Caco-2 (cell line): ENCODE measurements at regions not wholly inside any gene's neighbourhood (a gene's known extent, or its start where the extent isn't known, plus 50 kb on each side); places are given as distances from the start of the nearest gene placed in this dataset.

Source experiments
- BruUV-seq: library from RNA; stranded (reverse); fragments of 400-500 nt; replicated peaks from 2 replicates; lab custom pipeline; 2021; lab: Mats Ljungman, UMichigan
- CTCF ChIA-PET: fragments of 300-600 bp; sonication (Branson Sonifier 250); formaldehyde crosslinking; loops from one replicate; lab custom pipeline; 2022; ENCODE audit warnings: antibody characterized with exemption; lab: Charles Lee
- POLR2A ChIA-PET: fragments of 300-600 bp; sonication (Branson Sonifier 250); formaldehyde crosslinking; loops from one replicate; lab custom pipeline; 2022; ENCODE audit warnings: antibody characterized with exemption; lab: Charles Lee
- DNase-seq, 2 experiments: peaks; one replicate each; pipeline versions ENCODE4 v3.0.0 to v3.0.0-alpha.2; 2020 to 2022
- H3K27me3 ChIP-seq: replicated peaks from 2 replicates; pipeline ENCODE4 v1.6.0; 2011; ENCODE audit warnings: low read length; ENCODE audit not compliant: control insufficient read depth, insufficient read depth
- H3K36me3 ChIP-seq: 2 replicates; pipeline ENCODE4 v1.5.1; 2011; ENCODE audit warnings: low read length; ENCODE audit not compliant: control insufficient read depth, insufficient read depth
- H3K4me1 ChIP-seq: fragments of 250-450 bp; sonication (Bioruptor Pico); 2 replicates; pipeline ENCODE4 v1.5.1; 2020; ENCODE audit warnings: mild to moderate bottlenecking
- H3K4me3 ChIP-seq: 2 replicates; pipeline ENCODE4 v1.5.1; 2011; ENCODE audit warnings: low read depth, mild to moderate bottlenecking, control low read depth, low read length
- H3K9me3 ChIP-seq: fragments of 250-450 bp; sonication (Bioruptor Pico); 2 replicates; pipeline ENCODE4 v1.5.1; 2020; ENCODE audit warnings: mild to moderate bottlenecking, moderate library complexity
- H3K27ac Mint-ChIP-seq: one replicate; pipeline ENCODE4 v1.8.0; 2022; ENCODE audit warnings: mixed read lengths; ENCODE audit not compliant: unreplicated experiment
- H3K27me3 Mint-ChIP-seq: one replicate; pipeline ENCODE4 v1.8.0; 2022; ENCODE audit warnings: mixed read lengths; ENCODE audit not compliant: insufficient read depth, unreplicated experiment
- H3K36me3 Mint-ChIP-seq: one replicate; pipeline ENCODE4 v1.8.0; 2022; ENCODE audit warnings: mild to moderate bottlenecking, mixed read lengths; ENCODE audit not compliant: insufficient read depth, unreplicated experiment
- H3K4me1 Mint-ChIP-seq: one replicate; pipeline ENCODE4 v1.8.0; 2022; ENCODE audit warnings: low read depth, mixed read lengths; ENCODE audit not compliant: unreplicated experiment
- H3K4me3 Mint-ChIP-seq: one replicate; pipeline ENCODE4 v1.8.0; 2022; ENCODE audit warnings: mild to moderate bottlenecking, moderate library complexity, mixed read lengths; ENCODE audit not compliant: unreplicated experiment
- H3K9me3 Mint-ChIP-seq: one replicate; pipeline ENCODE4 v1.8.0; 2022; ENCODE audit warnings: mixed read lengths; ENCODE audit not compliant: unreplicated experiment
- intact Hi-C: fragments of 100-400 bp; cut with micrococcal nuclease; formaldehyde crosslinking; loops from one replicate; pipeline ENCODE4 v1.10.0; 2022; ENCODE audit not compliant: unreplicated experiment
- TF ChIP-seq, protein P1 (sequence below), 2 experiments: fragments of 200-600 bp in 1 of 2; IDR thresholded peaks; 1 replicate in 1 of 2; 2 replicates in 1 of 2; pipeline versions ENCODE4 v1.5.1 to v1.8.0; 2011 to 2022; ENCODE audit warnings: antibody characterized with exemption in 1 of 2, control low read depth in 1 of 2, inconsistent platforms in 1 of 2, low read depth in 1 of 2, low read length in 1 of 2, mild to moderate bottlenecking in 1 of 2, moderate library complexity in 1 of 2; ENCODE audit not compliant: insufficient read depth in 1 of 2, severe bottlenecking in 1 of 2, unreplicated experiment in 1 of 2

DNA sequence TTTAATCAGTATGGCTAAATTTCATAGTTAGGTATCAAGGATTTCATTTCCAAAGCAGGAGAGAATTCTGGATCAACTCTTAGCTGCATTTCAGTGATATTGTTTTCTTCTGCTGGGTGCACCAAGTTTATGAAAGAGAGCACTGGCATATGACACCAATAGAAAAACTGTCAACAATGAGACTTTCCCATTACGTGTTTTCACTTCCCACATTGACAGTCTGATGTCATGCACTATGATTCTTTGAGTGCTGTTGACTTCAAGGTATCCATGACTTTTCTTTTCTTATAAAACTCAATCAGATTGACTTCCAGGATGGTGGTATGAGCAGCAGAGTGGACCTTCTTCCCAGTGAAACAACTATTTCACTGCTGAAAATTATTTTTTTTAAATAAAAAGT, 476.1 kb downstream of the EDEM1 start:
- H3K9me3 Mint-ChIP-seq: peaks cover 10% of the 10 kb centered on the region
- POLR2A ChIA-PET: no interaction called here
- H3K27ac Mint-ChIP-seq: no peak overlapping the region
- CTCF ChIA-PET: no interaction called here
- Histone ChIP-seq H3K36me3 (no peaks in the 10 kb centered on the region), H3K9me3 (no peaks in the 10 kb centered on the region), H3K27me3 (no peaks in the 10 kb centered on the region), H3K4me1 (no peaks in the 10 kb centered on the region), H3K4me3 (no peak overlapping the region)
- no peaks in the 10 kb centered on the region for H3K4me1 Mint-ChIP-seq
- TF ChIP-seq, protein P1, sequence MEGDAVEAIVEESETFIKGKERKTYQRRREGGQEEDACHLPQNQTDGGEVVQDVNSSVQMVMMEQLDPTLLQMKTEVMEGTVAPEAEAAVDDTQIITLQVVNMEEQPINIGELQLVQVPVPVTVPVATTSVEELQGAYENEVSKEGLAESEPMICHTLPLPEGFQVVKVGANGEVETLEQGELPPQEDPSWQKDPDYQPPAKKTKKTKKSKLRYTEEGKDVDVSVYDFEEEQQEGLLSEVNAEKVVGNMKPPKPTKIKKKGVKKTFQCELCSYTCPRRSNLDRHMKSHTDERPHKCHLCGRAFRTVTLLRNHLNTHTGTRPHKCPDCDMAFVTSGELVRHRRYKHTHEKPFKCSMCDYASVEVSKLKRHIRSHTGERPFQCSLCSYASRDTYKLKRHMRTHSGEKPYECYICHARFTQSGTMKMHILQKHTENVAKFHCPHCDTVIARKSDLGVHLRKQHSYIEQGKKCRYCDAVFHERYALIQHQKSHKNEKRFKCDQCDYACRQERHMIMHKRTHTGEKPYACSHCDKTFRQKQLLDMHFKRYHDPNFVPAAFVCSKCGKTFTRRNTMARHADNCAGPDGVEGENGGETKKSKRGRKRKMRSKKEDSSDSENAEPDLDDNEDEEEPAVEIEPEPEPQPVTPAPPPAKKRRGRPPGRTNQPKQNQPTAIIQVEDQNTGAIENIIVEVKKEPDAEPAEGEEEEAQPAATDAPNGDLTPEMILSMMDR (IDR thresholded peaks at IDR 0.05; ENCODE audit: insufficient read depth in 1 of 2, low read depth in 1 of 2, low read length in 1 of 2, severe bottlenecking in 1 of 2, unreplicated experiment in 1 of 2): no peak
- intact Hi-C loops: no loop called here
- H3K4me3 Mint-ChIP-seq: no peak overlapping the region
- H3K36me3 Mint-ChIP-seq: no peaks in the 10 kb centered on the region
- no peak for DNase-seq
- no peaks in the 10 kb centered on the region for H3K27me3 Mint-ChIP-seq
- BruUV-seq: no TSS peak

DNA sequence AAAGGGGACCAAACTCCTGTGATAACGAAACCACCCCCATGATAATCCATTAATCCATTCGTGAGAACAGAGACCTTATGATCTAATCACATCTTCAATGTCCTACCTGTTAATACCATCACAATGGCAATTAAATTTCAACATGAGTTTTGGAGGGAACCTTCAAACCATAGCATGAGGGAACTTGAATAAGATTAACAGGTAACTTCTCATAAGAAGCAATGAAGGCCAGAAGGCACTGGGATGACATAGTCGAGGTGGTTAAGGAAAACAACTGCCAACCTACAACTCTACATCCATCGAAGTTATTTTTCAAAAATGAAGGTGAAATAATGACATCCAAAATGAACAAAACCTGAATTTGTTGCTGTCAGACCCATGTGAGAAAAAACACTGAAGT, 478.9 kb downstream of the EDEM1 start:
- Mint-ChIP-seq H3K4me1 (no peaks in the 10 kb centered on the region), H3K36me3 (no peaks in the 10 kb centered on the region)

DNA sequence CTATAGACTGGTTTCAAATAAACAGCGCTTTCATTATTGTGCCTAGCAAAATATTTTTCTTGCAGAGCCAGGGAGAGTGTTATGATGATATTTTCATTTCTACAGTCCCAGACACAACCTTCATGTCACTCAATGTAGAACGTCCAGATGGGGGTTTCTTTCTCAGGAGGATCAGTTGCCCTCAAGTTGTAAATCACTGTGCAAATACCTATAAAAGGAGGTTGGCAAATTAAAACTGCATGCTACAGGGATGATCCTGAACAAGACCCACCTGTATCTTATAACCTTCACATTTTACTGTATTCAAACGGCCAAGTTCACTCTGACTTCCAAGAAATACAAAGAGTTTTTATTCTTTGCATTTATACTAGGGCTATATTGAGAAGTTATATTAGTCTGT, 486.0 kb downstream of the EDEM1 start:
- H3K27me3 ChIP-seq: no peaks in the 10 kb centered on the region
- Mint-ChIP-seq H3K36me3 (no peaks in the 10 kb centered on the region), H3K27ac (no peak overlapping the region), H3K4me3 (no peak overlapping the region), H3K27me3 (no peaks in the 10 kb centered on the region), H3K4me1 (no peaks in the 10 kb centered on the region), H3K9me3 (no peaks in the 10 kb centered on the region)
- H3K9me3 ChIP-seq: no peaks in the 10 kb centered on the region
- no peaks in the 10 kb centered on the region for H3K36me3 ChIP-seq
- no TSS peak for BruUV-seq
- H3K4me3 ChIP-seq: no peak overlapping the region
- no peak for DNase-seq
- no peaks in the 10 kb centered on the region for H3K4me1 ChIP-seq
- CTCF ChIA-PET: no interaction called here
- POLR2A ChIA-PET: no interaction called here
- TF ChIP-seq, protein P1 (IDR thresholded peaks at IDR 0.05; ENCODE audit: insufficient read depth in 1 of 2, low read depth in 1 of 2, low read length in 1 of 2, severe bottlenecking in 1 of 2, unreplicated experiment in 1 of 2): no peak
- intact Hi-C loops: no loop called here

More for the DNA sequence above, 478.9 kb downstream of the EDEM1 start:
- TF ChIP-seq, protein P1 (IDR thresholded peaks at IDR 0.05; ENCODE audit: insufficient read depth in 1 of 2, low read depth in 1 of 2, low read length in 1 of 2, severe bottlenecking in 1 of 2, unreplicated experiment in 1 of 2): no peak
- POLR2A ChIA-PET: no interaction called here
- H3K4me3 ChIP-seq: no peak overlapping the region
- no peaks in the 10 kb centered on the region for H3K27me3 Mint-ChIP-seq
- BruUV-seq: no TSS peak
- CTCF ChIA-PET: no interaction called here
- H3K27me3 ChIP-seq: no peaks in the 10 kb centered on the region
- peaks cover 10% of the 10 kb centered on the region for H3K9me3 Mint-ChIP-seq
- intact Hi-C loops: no loop called here
- no peaks in the 10 kb centered on the region for H3K4me1 ChIP-seq
- no peak overlapping the region for H3K4me3 Mint-ChIP-seq
- H3K27ac Mint-ChIP-seq: no peak overlapping the region
- DNase-seq: no peak
- no peaks in the 10 kb centered on the region for H3K9me3 ChIP-seq
- no peaks in the 10 kb centered on the region for H3K36me3 ChIP-seq
